Upper lobe of right lung (tissue), 1 donor: ENCODE measurements at regions not wholly inside any gene's neighbourhood (a gene's known extent, or its start where the extent isn't known, plus 50 kb on each side); places are given as distances from the start of the nearest gene placed in this dataset.

Experiments
- ATAC-seq: fragments of 200-7000 bp; cut with Tn5 transposase; one replicate; pipeline ENCODE4 v1.9.1; 2020; ENCODE audit warnings: mild to moderate bottlenecking, moderate library complexity
- DNase-seq: peaks from one replicate; pipeline ENCODE4 v3.0.0-alpha.2; 2020
- H3K27ac ChIP-seq: fragments of 200-600 bp; one replicate; pipeline ENCODE4 v1.8.0; 2022
- H3K27me3 ChIP-seq: fragments of 200-600 bp; one replicate; pipeline ENCODE4 v1.8.0; 2022; ENCODE audit warnings: mild to moderate bottlenecking
- H3K36me3 ChIP-seq: fragments of 200-600 bp; one replicate; pipeline ENCODE4 v1.8.0; 2022
- H3K4me1 ChIP-seq: fragments of 200-600 bp; one replicate; pipeline ENCODE4 v1.8.0; 2022
- H3K4me3 ChIP-seq: fragments of 200-600 bp; one replicate; pipeline ENCODE4 v1.8.0; 2022; ENCODE audit warnings: mild to moderate bottlenecking
- H3K9me3 ChIP-seq: fragments of 200-600 bp; one replicate; pipeline ENCODE4 v1.8.0; 2022
- CTCF ChIP-seq: fragments of 200-600 bp; IDR thresholded peaks from one replicate; pipeline ENCODE4 v1.8.0; 2022; ENCODE audit warnings: antibody characterized with exemption
- intact Hi-C: fragments of 100-400 bp; cut with DNase I; formaldehyde crosslinking; loops from one replicate; pipeline ENCODE4 v1.11.0; 2022
- donor health status: DM: no; HTN: yes; CAD: no; lungs with severe emphysema.

DNA sequence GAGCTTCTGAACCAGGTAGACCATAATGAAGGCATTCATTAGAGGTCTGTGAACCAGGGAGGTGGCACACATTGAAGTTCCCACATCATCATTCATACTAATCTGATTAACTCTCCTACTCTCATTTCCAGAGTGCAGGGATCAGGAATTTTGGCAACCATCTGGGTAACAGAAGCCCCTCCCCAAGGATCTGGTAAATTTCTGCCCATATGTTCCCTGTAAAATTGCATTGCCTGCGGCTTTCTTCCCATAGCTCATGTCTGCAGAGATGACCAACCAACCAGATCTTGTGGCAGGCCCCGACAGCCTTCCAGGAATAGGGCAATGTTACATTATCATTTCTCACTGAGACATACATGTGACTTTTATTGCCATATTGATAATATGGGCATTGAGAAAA lies 111.4 kb upstream of the CHL1 start:
- Histone ChIP-seq H3K36me3 (no peaks in the 10 kb centered on the region), H3K27me3 (no peaks in the 10 kb centered on the region), H3K9me3 (no peaks in the 10 kb centered on the region), H3K4me1 (no peaks in the 10 kb centered on the region), H3K27ac (no peak overlapping the region), H3K4me3 (no peak overlapping the region)
- ATAC-seq (no peak), DNase-seq (no peak)
- intact Hi-C loops, result no loop called here
- no peak for TF ChIP-seq CTCF

GRCh38 chr3:88267-88666 lies 108.3 kb upstream of the CHL1 start:
- TF ChIP-seq CTCF, result no peak
- Histone ChIP-seq H3K27me3 (no peaks in the 10 kb centered on the region), H3K4me1 (no peaks in the 10 kb centered on the region), H3K36me3 (no peaks in the 10 kb centered on the region), H3K4me3 (no peak overlapping the region), H3K27ac (no peak overlapping the region), H3K9me3 (no peaks in the 10 kb centered on the region)
- intact Hi-C loops, result no loop called here
- DNase-seq (no peak), ATAC-seq (no peak)

DNA sequence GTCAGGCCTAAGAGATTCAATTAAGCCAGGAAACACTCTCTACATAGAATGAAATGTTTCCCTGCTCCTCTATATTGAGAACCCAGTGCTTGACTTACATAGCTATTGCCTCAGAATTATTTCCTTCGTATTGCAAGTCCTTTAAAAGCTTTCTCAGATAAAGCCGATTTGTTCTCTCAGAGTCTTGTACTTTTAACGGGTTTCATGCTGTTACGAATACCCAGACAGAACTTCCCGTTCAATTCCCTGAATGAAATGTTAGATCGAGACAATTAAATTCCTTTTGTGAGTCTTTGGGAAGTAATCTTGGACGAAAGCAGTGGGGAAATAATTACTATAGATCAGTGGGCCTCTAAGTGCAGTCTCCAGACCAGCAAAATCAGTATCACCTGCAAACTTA lies 102.8 kb upstream of the CHL1 start:
- intact Hi-C loops, result no loop called here

GRCh38 chr3:96259-96658 lies 100.3 kb upstream of the CHL1 start:
- H3K36me3 ChIP-seq, result no peaks in the 10 kb centered on the region
- DNase-seq, result no peak
- H3K27ac ChIP-seq, result no peak overlapping the region
- H3K4me3 ChIP-seq, result no peak overlapping the region
- H3K4me1 ChIP-seq, result no peaks in the 10 kb centered on the region
- H3K9me3 ChIP-seq, result no peaks in the 10 kb centered on the region
- no peak for TF ChIP-seq CTCF
- no peak for ATAC-seq
- intact Hi-C loops, result no loop called here
- H3K27me3 ChIP-seq, result no peaks in the 10 kb centered on the region

More for the DNA sequence above, 102.8 kb upstream of the CHL1 start:
- no peaks in the 10 kb centered on the region for H3K9me3 ChIP-seq
- no peaks in the 10 kb centered on the region for H3K27me3 ChIP-seq
- DNase-seq (no peak), ATAC-seq (no peak)
- no peak overlapping the region for H3K27ac ChIP-seq
- no peaks in the 10 kb centered on the region for H3K4me1 ChIP-seq
- no peak overlapping the region for H3K4me3 ChIP-seq
- H3K36me3 ChIP-seq, result no peaks in the 10 kb centered on the region
- no peak for TF ChIP-seq CTCF

- H3K27ac ChIP-seq, result no peak overlapping the region
- H3K27me3 ChIP-seq, result no peaks in the 10 kb centered on the region
- TF ChIP-seq CTCF, result no peak
- DNase-seq, result no peak
- H3K4me1 ChIP-seq, result no peaks in the 10 kb centered on the region
- no peak for ATAC-seq
- intact Hi-C loops, result no loop called here
- no peak overlapping the region for H3K4me3 ChIP-seq
- no peaks in the 10 kb centered on the region for H3K36me3 ChIP-seq
- H3K9me3 ChIP-seq, result no peaks in the 10 kb centered on the region
Observed at GRCh38 chr3:97417-98258, 98.9 kb upstream of the CHL1 start.
